Activated gamma-delta T cell treated with Interleukin-2 at 50 U/mL for 16 hours (primary cell): ENCODE measurements at regions not wholly inside any gene's neighbourhood (a gene's known extent, or its start where the extent isn't known, plus 50 kb on each side); places are given as distances from the start of the nearest gene placed in this dataset.

Experiments
- DNase-seq: peaks from one replicate; pipeline ENCODE4 v3.0.0-alpha.2; 2020

DNA sequence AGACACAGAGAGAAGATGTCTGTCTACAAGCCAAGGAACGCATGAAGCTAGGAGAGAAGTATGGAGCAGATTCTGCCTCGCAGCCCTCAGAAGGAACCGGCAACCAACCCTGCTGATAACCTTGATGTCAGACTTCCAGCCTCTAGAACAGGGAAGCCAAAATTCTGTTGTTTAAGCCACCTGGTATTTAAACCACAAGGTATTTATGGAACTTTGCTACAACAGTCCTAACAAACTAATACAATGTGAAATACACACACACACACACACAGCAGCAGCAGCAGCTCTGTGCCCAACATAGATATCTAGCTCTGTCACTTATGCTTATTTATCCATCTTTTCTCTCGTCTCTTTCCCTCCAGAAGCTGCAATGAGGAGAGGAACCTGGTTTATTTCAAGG lies 400.0 kb downstream of the ETS1 start:
- DNase-seq = no peak

DNA sequence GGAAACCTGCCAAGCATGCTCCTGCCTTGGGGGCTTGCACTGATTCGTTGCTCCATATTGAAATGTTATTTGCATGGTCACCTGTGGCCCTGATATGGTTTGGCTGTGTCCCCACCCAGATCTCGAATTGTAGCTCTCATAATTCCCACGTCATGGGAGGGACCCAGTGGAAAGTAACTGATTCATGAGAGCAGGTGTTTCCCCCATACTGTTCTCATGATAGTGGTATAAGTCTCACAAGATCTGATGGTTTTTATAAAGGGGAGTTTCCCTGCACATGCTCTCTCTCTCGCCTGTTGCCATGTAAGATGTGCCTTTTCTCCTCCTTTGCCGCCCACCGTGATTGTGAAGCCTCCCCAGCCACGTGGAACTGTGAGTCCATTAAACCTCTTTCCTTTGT lies 402.4 kb downstream of the ETS1 start:
- DNase-seq = no peak

DNA sequence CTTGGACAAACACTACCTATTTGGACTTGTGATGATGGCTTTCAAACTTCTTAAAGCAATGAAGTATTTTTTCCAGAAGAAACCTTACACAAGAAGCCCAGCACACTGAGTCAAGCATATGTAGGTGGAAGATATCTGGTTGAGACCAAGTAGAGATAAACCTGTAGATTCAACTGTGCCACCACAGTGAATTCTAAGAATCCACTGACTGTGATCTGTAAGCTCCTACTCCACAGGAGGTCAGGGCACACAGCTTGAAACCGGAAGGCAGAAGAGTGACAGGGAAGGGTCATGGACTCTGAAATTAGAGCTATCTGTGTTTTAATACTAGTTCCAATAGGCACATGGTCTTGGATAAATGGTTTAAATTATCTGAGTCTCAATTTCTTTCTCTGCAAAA lies 404.5 kb downstream of the ETS1 start:
- DNase-seq = no peak

DNA sequence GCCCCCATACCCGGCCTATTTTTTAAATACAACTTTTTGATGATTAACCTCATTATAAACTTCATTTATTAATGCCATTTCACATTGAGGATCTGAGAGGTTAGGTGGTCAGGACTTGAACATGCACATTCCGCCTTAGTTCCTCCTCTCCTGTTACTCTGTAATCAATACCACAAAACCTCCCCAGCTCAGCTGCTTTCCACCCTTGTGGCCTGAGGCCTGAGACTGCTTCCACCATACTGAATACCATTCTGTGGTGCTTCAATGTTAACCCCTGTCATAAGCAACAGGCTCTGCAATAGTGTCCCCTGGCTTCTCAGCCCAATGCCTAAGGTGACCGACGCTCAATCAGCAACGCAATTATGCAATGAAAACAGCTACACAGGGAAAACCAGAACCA lies 405.4 kb downstream of the ETS1 start:
- no peak for DNase-seq

DNA sequence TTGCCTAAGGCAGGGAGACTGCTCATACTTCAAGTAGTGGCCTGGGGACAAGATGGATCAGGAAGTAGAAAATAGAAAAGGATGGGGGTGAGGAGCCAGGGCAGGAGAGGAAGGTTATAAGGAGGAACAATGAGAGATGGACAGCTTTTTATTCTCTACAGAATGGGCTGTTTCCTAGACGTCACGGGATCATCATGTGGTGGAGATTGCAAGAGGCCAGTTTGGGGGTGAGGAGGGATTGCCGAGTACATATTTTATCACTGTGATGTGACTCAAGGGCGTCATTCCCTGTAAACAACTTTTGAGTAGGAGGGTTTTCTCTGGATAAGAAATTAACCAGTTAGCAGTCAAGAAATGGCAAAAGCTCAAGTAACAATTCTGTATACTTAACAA lies 406.3 kb downstream of the ETS1 start:
- no peak for DNase-seq

DNA sequence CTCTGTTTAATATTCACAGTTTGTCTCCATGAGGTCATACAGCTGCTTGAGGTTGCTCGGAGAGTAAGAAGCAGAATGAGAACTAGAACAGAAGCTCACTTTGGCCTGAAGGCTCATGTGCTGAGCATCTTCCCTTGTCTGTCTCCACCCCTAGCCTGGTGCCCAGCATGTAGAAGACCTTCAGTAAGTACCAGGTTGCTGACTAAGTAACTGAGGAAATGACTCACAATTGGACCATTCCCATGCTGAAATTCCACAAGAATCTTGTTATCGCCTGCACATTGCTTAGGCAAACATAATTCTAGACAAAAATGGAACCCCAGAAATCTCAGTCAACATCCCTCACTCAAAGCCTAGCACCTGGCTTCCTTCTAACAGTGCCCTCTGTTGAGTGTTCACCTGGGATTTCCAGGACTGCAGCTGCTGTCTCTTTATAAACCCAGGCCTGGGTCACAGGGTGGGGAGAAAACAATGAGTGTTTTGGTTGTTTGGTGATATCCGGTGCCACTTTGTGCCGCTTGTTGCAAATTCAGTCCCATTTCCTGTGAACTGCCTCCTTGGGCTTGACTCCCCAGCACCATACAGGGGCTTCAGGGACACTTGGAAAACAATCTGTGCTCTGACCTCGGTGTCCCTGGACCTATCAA lies 406.8 kb downstream of the ETS1 start:
- no peak for DNase-seq

DNA sequence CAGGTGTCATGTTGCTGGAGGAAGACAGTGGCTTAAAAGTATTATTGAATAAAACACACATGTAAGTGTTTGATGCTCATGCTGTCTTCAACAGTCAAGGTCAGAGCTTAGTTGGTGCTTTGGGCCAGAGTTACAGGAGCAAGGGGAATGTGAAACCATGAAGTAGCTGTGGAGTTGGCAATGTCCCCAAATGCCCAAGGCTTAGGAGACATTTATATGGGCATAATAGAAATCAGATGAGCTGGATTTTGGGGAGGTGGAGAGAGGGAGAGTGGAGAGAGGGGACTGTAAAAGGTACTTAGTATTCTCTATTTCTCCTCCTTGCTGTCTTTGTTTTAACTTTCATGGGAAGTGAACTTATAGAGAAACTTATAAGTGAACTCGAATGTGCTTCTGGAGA lies 407.8 kb downstream of the ETS1 start:
- DNase-seq = no peak

DNA sequence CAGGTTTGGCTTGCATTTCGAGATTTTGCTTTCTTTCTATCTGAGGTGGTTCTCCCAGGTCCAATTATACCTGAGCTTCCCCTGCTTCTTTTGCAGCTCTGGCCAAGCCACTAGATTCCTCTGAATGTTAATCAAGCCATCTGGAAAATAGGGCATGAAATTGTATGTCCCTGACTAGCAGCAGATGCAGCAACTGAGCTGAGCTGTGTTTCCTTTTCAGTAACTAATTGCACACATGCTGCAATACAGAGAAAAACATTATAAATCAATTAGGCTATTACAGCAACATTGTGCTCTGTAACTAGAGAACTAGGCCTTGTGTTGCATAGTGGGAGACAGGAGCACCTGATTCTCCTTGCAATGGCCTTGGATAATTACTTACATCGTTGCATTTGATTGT lies 408.3 kb downstream of the ETS1 start:
- DNase-seq = no peak

DNA sequence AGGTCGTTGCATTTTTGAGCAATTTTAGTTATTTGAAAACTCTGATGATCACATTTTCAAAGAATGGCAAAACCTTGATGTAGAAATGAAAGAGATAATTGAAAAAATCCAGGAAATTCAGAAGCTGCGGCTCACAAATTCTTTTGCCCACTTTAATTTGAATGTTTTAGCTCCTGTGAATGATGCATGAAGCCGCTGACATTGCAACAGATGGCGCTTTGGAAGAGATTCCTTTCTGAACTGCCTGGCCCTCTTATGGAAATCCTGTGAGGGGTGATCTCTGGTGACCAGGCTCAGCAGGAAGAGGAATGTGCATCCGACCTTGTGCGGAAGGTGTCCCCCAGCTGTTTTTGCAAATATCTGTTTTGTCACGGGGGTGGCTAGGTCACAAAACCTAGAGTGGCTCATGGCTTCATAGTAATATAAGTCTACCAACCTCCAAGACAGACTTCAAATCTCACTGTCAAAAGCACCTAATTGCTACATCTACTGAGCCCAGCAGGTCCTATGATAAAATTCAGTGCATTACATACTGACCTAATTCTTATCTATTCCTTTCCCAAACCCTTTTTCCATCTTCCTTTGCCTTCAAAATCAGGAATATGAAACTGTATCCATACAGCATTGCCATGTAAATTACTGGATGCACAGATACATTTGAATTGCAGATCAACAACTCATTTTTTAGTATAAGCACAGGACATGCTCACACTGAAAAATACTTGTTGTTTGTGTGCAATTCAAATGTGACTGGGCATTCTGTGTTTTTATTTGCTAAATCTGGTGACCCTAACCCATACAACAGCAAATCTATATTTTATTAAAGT lies 412.7 kb downstream of the ETS1 start:
- no peak for DNase-seq

DNA sequence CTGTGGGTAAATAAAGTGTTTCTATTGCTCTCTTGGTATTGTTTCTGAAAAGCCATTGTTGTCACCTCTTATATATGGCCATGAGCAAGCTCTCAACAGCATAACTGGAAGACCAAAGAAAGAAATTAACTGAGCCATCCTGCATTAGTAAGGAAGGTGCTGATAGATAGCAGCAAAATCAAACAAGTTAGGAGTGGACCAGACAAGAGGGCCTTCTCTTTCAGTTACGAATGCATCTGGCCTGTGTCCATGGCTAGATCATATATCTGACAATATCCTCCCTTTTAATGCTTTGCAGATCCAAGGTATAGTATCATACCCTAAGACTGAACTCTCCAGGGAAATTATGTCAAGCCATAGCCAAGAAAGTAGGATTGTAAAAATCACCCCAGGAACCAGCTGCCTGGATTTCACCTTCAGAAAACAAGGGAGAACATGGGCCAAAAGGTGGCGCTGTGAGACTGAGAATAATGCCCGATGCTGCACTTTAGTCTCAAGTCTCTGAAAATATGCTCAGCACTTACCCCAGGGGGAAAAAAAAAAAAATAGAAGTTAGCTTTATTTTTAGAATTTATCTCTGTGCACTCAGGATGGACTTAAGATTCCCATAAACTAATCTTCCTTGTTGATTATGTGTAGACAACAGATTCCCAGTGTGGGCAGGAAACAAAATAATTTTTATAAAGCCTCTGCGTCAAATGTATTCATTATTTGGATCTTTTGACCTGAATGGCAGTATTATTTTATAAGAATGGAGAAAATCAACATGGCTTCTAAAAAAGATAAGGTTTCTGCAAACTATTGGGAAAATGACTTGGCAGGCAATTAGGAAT lies 415.1 kb downstream of the ETS1 start:
- DNase-seq = peak; percentile 86

DNA sequence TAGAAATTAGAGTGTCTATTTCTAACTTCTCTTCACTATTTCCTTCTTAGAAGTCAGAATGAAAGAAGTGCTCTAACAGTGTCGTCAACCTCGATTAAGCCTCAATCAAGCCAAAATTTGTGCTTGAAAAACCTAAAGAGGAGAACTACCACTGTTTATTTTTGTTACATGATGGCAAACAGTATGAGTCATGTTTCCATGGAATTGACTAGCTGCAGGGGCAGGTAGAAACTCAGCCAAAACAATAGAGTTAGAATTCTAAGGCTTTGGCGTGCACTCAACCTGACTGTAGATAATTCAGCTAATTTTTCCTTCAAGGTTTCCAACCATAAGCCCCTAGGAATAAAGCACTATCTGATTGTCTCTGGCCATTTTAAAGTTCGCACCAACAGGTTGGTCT lies 415.9 kb downstream of the ETS1 start:
- no peak for DNase-seq

DNA sequence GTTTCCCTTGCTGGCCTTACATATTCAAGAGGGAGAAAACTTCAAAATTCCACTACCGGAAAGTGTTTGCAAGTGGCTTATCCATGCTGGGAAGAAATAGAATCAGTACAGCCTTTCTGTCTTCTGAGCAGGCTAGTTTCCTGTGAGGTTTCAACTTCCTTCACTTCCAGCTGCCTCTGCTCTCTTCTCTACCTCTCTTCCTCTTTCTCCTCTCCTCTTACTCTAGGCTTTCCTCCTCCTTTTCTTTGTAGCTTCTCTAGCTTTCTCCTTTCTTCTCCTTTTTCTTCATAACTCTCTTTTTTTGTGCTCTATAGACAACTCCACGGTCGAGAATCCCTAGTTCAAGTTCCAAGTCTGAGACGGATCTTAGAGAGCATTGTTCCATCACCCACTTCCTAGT lies 421.8 kb downstream of the ETS1 start:
- DNase-seq = no peak

DNA sequence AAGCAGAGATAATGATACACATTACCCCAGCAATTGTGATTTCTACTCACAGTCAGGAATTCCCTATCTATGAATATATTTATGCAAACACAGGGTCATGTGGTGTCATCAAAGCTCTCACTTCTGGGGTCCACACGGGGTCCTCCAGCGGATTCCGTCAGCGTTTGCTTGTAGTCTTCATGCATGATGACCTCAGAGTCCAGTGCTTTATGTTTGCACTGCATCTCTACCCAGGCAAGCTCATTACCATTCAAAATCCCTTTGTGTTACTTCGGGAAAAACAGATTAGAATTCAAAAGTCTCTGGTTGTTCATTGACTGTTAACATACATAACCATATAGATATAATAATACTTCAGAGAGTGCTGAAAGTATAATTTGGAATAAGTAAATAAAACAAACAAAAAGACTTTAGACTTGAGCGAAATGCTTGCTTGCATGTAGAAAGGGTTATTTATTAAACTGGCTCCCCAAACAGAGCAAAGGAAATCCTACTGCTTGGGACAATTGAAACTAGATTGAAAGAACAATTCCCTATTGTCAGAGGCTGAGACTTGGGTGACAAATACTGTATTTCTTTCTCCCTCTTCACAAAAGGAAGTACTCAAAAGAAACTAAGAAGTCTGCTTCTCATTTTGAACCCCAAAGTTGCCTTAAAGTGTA lies 423.1 kb downstream of the ETS1 start:
- no peak for DNase-seq

DNA sequence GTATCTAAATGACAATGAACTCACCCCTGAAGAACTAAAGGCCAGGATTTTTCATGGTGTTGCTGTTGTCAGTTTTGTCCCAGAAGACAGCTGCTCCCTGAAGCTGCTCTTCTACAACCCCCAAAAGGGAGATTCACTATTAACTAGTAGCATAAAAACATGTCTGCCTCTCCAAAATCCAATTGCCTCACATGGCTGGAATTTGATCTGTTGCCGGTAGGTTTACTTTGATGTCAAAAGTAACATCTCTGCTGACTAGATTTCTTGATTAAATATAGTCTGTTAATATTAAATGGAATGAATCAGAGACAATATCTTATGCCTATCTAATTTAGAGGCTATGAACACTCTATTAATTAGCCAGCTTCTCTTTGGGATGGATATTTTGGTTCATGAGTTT lies 425.4 kb downstream of the ETS1 start:
- DNase-seq = no peak

DNA sequence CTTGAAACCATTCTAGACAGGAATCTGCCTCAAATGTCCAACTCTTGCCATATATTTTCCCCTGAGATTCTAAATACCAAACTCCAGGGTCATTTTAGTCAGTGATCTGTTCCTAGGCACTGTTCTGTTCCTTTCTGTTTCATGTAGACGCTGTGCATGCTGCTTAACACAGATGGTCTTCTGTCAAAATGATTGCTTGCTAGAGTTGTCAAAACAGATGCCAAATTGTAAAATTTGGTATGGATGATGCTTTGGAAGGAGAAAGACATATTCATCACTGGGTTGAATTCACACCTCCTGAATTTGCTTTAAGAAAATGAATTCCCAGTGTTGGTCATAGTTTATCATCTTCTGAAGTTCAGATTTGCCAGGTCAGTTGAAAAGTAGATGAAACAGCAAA lies 425.9 kb downstream of the ETS1 start:
- DNase-seq = no peak

DNA sequence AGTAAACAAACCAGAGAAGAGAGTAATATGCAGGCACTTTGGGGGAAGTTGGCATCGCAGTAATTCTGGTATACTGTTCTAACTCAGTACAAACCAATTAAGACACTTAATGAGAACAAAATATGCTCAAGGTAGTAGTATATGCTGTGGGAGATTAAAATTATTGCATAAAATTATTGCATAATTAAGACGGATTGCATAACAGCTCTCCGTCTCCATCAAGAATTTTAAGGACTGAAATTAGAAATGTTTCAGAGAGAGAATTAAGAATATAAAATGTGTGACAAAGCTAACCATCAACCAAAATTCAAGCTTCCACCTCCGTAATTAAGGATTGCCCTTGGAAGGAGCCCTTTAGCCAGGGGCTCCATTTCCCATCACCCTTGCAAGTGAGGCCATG lies 428.5 kb downstream of the ETS1 start:
- no peak for DNase-seq

DNA sequence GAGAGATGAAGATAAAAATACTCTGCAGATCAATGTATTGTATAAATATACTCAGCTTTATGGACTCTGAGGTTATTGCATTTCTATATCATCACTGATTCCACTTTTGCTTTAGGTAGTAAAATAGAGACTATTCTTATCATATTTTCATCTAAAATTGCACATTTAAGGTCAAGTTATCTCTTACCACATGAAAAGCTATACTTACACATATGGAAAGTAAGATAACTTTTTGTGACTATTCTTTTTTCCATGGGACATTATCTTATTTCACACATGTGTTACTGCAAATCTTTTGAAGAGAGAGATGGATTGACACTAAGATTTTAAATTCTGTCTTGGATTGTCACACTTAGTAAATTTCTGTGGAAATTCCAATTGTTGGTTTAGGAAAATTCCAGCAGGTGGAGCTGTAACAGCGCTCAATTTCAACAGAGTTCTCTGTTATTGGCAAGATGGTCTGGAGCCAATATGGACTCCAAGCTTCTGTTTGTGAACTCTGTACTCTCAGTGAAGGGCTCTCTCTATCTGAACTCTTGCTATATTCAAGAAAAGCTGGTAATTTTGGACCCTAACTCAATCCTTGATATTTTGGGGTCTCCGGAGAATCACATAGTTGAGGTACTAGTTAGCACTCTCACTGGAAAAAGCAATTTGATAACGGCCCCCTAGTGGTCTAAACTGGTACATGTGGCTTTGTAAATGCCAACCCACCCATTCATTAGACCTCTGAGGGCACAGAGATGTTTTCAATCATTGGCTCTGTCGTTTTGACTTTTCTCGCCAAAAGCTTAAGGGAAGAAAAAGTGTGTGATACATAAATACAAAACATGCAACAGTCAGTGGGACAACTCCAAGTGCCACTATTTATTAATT lies 429.7 kb downstream of the ETS1 start:
- peak; percentile 65 for DNase-seq

DNA sequence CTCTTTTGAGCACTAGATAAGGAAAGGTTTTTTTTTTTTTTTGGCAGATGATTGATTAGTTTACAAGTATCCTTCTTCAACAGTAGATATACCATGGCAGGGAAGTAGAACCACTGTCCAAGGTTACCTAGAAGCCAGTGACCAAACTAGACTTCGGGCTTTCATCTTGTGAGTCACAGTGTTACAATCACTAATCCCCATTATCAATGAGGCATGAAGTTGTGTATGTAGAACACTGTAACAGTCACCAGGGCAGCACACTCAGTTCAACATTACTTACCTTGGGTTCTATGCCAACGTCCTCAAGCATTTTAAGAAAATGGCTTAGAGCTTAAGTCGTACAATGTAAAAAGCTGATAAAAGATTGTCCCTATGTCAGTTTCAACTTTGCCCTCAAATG lies 430.9 kb downstream of the ETS1 start:
- no peak for DNase-seq

DNA sequence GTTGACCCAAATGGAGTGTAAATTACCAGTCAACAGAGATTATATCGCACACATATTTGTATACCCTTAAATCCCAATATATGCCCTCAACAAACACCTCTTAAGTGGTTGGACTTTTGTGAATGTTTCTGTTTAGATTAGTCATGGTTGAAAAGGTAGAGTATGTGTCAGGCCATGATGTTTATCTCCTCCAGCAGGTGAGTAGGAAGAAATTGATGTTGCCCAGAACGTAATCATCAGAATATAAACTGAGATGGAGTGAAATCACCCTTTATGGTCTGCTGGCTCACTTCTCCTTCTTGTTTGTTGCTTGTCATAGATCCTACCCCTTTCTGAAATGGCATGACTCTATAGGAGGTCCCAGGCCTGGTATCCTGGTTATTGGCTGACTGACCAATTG lies 431.8 kb downstream of the ETS1 start:
- DNase-seq = no peak

DNA sequence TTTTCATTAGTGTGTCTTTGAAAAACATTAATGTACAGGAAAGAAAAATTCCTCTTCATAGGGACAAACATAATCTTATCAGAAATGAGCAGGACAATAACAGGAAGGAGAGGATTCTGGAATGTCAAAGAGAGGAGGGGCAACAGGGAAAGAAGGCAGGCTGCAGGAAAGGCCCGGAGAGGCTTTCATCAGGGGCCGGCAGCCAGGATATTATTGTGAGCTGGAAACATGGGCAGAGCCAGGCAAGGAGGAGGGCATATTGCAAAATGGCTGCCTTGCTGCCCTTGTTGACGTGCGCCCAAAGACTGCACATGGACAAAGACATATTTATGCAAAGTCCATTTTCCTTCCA lies 433.7 kb downstream of the ETS1 start:
- DNase-seq = no peak

DNA sequence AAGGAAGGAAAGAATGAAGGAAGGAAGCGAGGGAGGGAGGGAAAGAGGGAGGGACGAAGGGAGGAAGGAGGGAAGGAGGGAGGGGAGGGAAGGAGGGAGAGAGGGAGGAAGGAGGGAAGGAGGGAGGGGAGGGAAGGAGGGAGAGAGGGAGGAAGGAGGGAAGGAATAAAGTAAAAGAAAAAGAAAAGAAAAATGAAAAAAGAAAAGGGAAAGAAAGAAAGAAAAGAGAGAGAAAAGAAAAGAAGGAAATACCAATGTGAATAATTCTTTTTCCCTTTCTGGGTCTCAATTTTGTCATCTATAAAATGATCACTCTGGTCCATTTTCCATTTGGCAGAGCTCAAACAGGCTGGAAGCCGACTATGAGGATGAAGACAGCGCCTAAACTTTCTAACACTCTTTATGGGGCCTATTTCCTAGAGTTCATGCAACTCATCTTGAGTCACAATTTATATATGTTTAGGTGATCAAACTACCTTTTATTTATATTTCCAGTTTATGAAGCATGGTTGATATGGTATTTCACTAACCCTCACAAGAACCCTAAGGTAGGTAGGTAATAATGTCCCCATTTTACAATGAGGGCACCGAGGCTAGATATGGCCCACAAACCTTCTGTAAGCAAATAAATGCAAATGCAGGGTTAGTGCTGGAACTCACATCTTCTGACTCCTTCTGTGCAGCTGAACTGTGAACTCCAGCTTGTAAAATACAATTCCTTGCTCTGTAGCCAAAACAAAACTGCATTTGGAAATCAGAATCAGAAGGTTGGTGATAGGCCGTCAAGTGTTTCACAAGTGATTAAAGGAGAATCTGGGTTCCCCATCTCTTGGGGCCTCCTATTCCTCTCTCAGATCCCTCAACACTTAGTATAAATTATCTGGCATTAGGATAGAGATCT lies 434.3 kb downstream of the ETS1 start:
- DNase-seq = no peak
